WTC11 (cell line): ENCODE measurements at regions not wholly inside any gene's neighbourhood (a gene's known extent, or its start where the extent isn't known, plus 50 kb on each side); places are given as distances from the start of the nearest gene placed in this dataset.

ENCODE experiments used
- ATAC-seq: fragments of 200-7000 bp; cut with Tn5 transposase; 2 replicates; pipeline ENCODE4 v1.10.0; 2021; ENCODE audit warnings: mild to moderate bottlenecking, moderate library complexity
- CTCF ChIA-PET: fragments of 300-600 bp; sonication (Branson Sonifier 250); formaldehyde crosslinking; loops from one replicate; lab custom pipeline; 2021; ENCODE audit warnings: antibody characterized with exemption; lab: Charles Lee
- POLR2A ChIA-PET: fragments of 350-600 bp; sonication (Branson Sonifier 250); formaldehyde crosslinking; loops from one replicate; lab custom pipeline; 2021; ENCODE audit warnings: antibody characterized with exemption; lab: Charles Lee
- DNase-seq: peaks from one replicate; pipeline ENCODE4 v3.0.0; 2021; ENCODE audit warnings: low spot score
- H3K27ac Mint-ChIP-seq: 2 replicates; pipeline ENCODE4 v1.8.0; 2021; ENCODE audit warnings: mixed read lengths
- H3K27me3 Mint-ChIP-seq: 2 replicates; pipeline ENCODE4 v1.8.0; 2021; ENCODE audit warnings: low read depth, mild to moderate bottlenecking, moderate library complexity, mixed read lengths
- H3K36me3 Mint-ChIP-seq: 2 replicates; pipeline ENCODE4 v1.8.0; 2021; ENCODE audit warnings: mixed read lengths
- H3K4me1 Mint-ChIP-seq: 2 replicates; pipeline ENCODE4 v1.8.0; 2022; ENCODE audit warnings: mixed read lengths
- H3K4me3 Mint-ChIP-seq: 2 replicates; pipeline ENCODE4 v1.8.0; 2021; ENCODE audit warnings: mild to moderate bottlenecking, moderate library complexity, mixed read lengths
- H3K9me3 Mint-ChIP-seq: 2 replicates; pipeline ENCODE4 v1.8.0; 2021; ENCODE audit warnings: mixed read lengths
- ATF1 ChIP-seq: sonication (generic); formaldehyde crosslinking; IDR thresholded peaks from 2 replicates; pipeline ENCODE4 v1.8.1; 2023; ENCODE audit warnings: mild to moderate bottlenecking, moderate library complexity, missing genetic modification reagents
- CBFB ChIP-seq: sonication (generic); formaldehyde crosslinking; IDR thresholded peaks from 2 replicates; pipeline ENCODE4 v1.8.1; 2022; ENCODE audit warnings: mild to moderate bottlenecking, low read depth, missing genetic modification reagents
- CDX4 ChIP-seq: fragments of 250-450 bp; sonication (Bioruptor Pico); IDR thresholded peaks from 2 replicates; pipeline ENCODE4 v1.9.0; 2021; ENCODE audit warnings: moderate library complexity, mild to moderate bottlenecking, inconsistent platforms, borderline replicate concordance
- ESRRA ChIP-seq: sonication (generic); formaldehyde crosslinking; IDR thresholded peaks from 2 replicates; pipeline ENCODE4 v1.8.1; 2022; ENCODE audit warnings: mild to moderate bottlenecking, missing genetic modification reagents, borderline replicate concordance
- GRHL2 ChIP-seq: fragments of 250-450 bp; sonication (Bioruptor Pico); IDR thresholded peaks from 2 replicates; pipeline ENCODE4 v1.8.0; 2022; ENCODE audit warnings: mild to moderate bottlenecking, moderate library complexity; ENCODE audit not compliant: insufficient replicate concordance, severe bottlenecking
- NFE2L1 ChIP-seq: sonication (generic); formaldehyde crosslinking; IDR thresholded peaks from 2 replicates; pipeline ENCODE4 v1.8.1; 2023; ENCODE audit warnings: missing genetic modification reagents
- NFYB ChIP-seq: sonication (generic); formaldehyde crosslinking; conservative IDR thresholded peaks from 2 replicates; pipeline ENCODE4 v1.8.0; 2022; ENCODE audit warnings: low read depth, missing genetic modification reagents
- NR1H2 ChIP-seq: sonication (generic); formaldehyde crosslinking; IDR thresholded peaks from 2 replicates; pipeline ENCODE4 v1.9.0; 2021; ENCODE audit warnings: mild to moderate bottlenecking, moderate library complexity, missing genetic modification reagents
- PRDM15 ChIP-seq: sonication (generic); formaldehyde crosslinking; IDR thresholded peaks from 2 replicates; pipeline ENCODE4 v1.8.0; 2022; ENCODE audit warnings: missing genetic modification reagents
- SMAD4 ChIP-seq: sonication (generic); formaldehyde crosslinking; IDR thresholded peaks from 2 replicates; pipeline ENCODE4 v1.8.0; 2022; ENCODE audit warnings: mild to moderate bottlenecking, missing genetic modification reagents
- TCF7 ChIP-seq: sonication (generic); formaldehyde crosslinking; IDR thresholded peaks from 2 replicates; pipeline ENCODE4 v1.8.0; 2022; ENCODE audit warnings: mild to moderate bottlenecking, low read depth, missing genetic modification reagents, moderate library complexity
- TP53 ChIP-seq: sonication (generic); formaldehyde crosslinking; IDR thresholded peaks from 2 replicates; pipeline ENCODE4 v1.8.1; 2023; ENCODE audit warnings: mild to moderate bottlenecking, missing genetic modification reagents
- ZNF219 ChIP-seq: sonication (generic); formaldehyde crosslinking; IDR thresholded peaks from 2 replicates; pipeline ENCODE4 v1.8.0; 2023; ENCODE audit warnings: missing genetic modification reagents, mild to moderate bottlenecking, borderline replicate concordance
- ZNF396 ChIP-seq: fragments of 250-450 bp; sonication (Bioruptor Pico); IDR thresholded peaks from 2 replicates; pipeline ENCODE4 v1.8.0; 2021; ENCODE audit warnings: mild to moderate bottlenecking, moderate library complexity, borderline replicate concordance
- ZNF416 ChIP-seq: fragments of 250-450 bp; sonication (Bioruptor Pico); IDR thresholded peaks from 2 replicates; pipeline ENCODE4 v1.9.0; 2021; ENCODE audit warnings: mild to moderate bottlenecking, inconsistent platforms
- ZNF425 ChIP-seq: fragments of 250-450 bp; sonication (Bioruptor Pico); conservative IDR thresholded peaks from 2 replicates; pipeline ENCODE4 v1.9.0; 2021; ENCODE audit warnings: mild to moderate bottlenecking
- ZNF532 ChIP-seq: fragments of 250-450 bp; sonication (Bioruptor Pico); IDR thresholded peaks from 2 replicates; pipeline ENCODE4 v1.9.0; 2021; ENCODE audit warnings: mild to moderate bottlenecking, borderline replicate concordance
- ZSCAN18 ChIP-seq: fragments of 250-450 bp; sonication (Bioruptor Pico); IDR thresholded peaks from 2 replicates; pipeline ENCODE4 v2.1.2; 2022; ENCODE audit warnings: mild to moderate bottlenecking, moderate library complexity

GRCh38 chr15:87118435-87118834, 1038.8 kb downstream of the AGBL1 start (continued):
- TF ChIP-seq SMAD4 (CRISPR knock-in tag) (no peak), NFYB (CRISPR knock-in tag) (no peak), PRDM15 (CRISPR knock-in tag) (no peak), ESRRA (no peak), ZNF416 (no peak), ATF1 (CRISPR knock-in tag) (no peak), TP53 (CRISPR knock-in tag) (no peak), ZNF219 (CRISPR knock-in tag) (no peak)
- TF ChIP-seq, all 79 proteins: peak for 0

GRCh38 chr15:87115795-87116194, 1036.1 kb downstream of the AGBL1 start:
- Mint-ChIP-seq H3K27me3 (no peaks in the 10 kb centered on the region; the same call in 1 of the 2 replicates), H3K4me1 (no peaks in the 10 kb centered on the region), H3K9me3 (no peaks in the 10 kb centered on the region), H3K27ac (no peak overlapping the region), H3K4me3 (no peak overlapping the region), H3K36me3 (no peaks in the 10 kb centered on the region)
- ATAC-seq (no peak), DNase-seq (no peak)
- no peak for TF ChIP-seq CBFB (CRISPR knock-in tag)
- POLR2A ChIA-PET: no interaction called here
- CTCF ChIA-PET: no interaction called here

GRCh38 chr15:87099916-87100315, 1020.2 kb downstream of the AGBL1 start:
- CTCF ChIA-PET: no interaction called here
- Mint-ChIP-seq H3K4me1 (no peaks in the 10 kb centered on the region), H3K9me3 (peaks cover 26% of the 10 kb centered on the region), H3K27ac (no peak overlapping the region), H3K27me3 (no peaks in the 10 kb centered on the region), H3K36me3 (peaks cover 5% of the 10 kb centered on the region), H3K4me3 (no peak overlapping the region)
- POLR2A ChIA-PET: no interaction called here
- ATAC-seq: no peak
- TF ChIP-seq CDX4 (CRISPR knock-in tag): no peak
- DNase-seq: no peak

- ATAC-seq (no peak), DNase-seq (no peak)
- ChIA-PET POLR2A (no interaction called here), CTCF (no interaction called here)
- H3K4me1 Mint-ChIP-seq: no peaks in the 10 kb centered on the region
- no peaks in the 10 kb centered on the region for H3K27me3 Mint-ChIP-seq
- no peak overlapping the region for H3K27ac Mint-ChIP-seq
- H3K4me3 Mint-ChIP-seq: no peak overlapping the region
- H3K9me3 Mint-ChIP-seq: no peaks in the 10 kb centered on the region
- no peaks in the 10 kb centered on the region for H3K36me3 Mint-ChIP-seq
- TF ChIP-seq ZSCAN18 (CRISPR knock-in tag) (no peak), ZNF532 (no peak), TP53 (CRISPR knock-in tag) (no peak), TCF7 (no peak), ZNF425 (CRISPR knock-in tag) (no peak), ZNF396 (CRISPR knock-in tag) (no peak), GRHL2 (CRISPR knock-in tag) (no peak), NR1H2 (CRISPR knock-in tag) (no peak), SMAD4 (CRISPR knock-in tag) (no peak), NFE2L1 (CRISPR knock-in tag) (no peak)
Measured at GRCh38 chr15:87089551-87089950, 1009.9 kb downstream of the AGBL1 start.
